ENCODE measurements at regions not wholly inside any gene's neighbourhood (a gene's known extent, or its start where the extent isn't known, plus 50 kb on each side); places are given as distances from the start of the nearest gene placed in this dataset.
"Not testable (repeated sequence)": the region's sequence is repeated elsewhere in the genome, so short reads cannot be mapped to it uniquely, and the experiment has no call there.

DNA sequence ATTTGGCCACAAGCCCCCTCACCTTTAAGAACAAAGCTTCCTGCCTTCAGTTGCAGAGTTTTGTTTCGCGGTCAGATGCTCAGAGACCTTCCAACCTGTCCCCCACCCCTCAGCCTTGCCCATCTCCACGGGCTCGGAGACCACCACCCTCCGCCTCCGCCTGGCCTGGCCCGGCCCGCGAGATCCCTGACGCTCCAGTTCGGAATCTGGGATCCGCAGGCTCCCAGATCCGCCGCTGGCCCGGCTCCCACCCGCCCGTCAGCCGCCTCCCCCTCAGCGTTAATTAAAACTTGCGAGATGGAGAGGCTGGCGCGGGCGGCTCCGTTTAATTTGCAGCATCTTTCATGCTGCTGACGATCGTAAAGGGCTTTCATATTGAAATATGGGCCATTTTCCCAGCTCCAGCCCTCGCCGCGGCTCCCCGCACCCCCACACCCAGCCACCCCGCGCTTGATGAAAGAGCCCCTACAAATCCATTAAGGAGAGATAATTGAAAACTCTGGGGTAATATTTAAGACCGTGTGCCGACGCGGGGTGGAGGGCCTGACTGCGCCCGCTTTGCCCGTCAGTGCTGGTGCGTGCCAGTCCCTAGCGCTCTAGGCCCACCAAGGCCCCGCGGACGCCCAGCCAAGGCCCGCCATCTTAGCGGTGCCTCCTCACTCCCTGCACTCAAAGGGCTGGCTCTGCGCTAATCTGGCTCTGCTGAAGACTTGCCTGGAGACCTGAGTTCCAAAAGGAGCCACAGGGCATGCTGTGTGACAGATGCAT is 940.7 kb upstream of the DEFB115 start:
- H3K9ac ChIP-seq (ENCODE audit: low read length in 5 of 5); H3K4me3 ChIP-seq (ENCODE audit: low read depth in 1 of 5, low read length in 5 of 5); H3K27me3 ChIP-seq (ENCODE audit: control insufficient read depth in 5 of 5, insufficient read depth in 4 of 5, low read length in 5 of 5); H3K27ac ChIP-seq (ENCODE audit: low read depth, low read length); H3K9me3 ChIP-seq (ENCODE audit: control insufficient read depth in 5 of 5, low read length in 5 of 5); H3K36me3 ChIP-seq (ENCODE audit: control insufficient read depth in 5 of 5, insufficient read depth in 5 of 5, low read length in 5 of 5); H3K4me1 ChIP-seq (ENCODE audit: control insufficient read depth in 5 of 5, insufficient read depth in 5 of 5, low read length in 5 of 5): not testable (repeated sequence)

DNA sequence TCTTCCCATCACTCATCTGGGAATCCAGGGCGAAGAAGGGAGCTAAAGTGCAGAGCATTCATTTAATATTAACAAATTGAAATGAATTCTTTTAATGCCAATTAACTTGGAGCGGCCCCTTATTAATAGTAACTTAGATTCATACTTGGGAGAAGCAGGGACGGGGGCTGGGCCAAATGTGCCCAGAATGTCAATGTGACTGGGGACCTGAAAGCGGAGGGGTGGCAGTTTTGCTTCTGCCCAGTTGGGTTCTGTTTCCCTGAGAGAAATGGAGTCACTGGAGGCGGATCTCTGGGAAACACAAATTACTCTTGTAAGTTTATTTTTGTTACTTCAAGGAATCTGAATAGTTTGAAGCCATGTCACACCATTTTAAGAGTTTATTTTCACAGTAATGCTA is 923.7 kb upstream of the DEFB115 start:
- not testable (repeated sequence) for H3K36me3 ChIP-seq (ENCODE audit: control insufficient read depth in 5 of 5, insufficient read depth in 5 of 5, low read length in 5 of 5); H3K9ac ChIP-seq (ENCODE audit: low read length in 5 of 5); H3K27ac ChIP-seq (ENCODE audit: low read depth, low read length); H3K4me1 ChIP-seq (ENCODE audit: control insufficient read depth in 5 of 5, insufficient read depth in 5 of 5, low read length in 5 of 5); H3K4me3 ChIP-seq (ENCODE audit: low read depth in 1 of 5, low read length in 5 of 5); H3K27me3 ChIP-seq (ENCODE audit: control insufficient read depth in 5 of 5, insufficient read depth in 4 of 5, low read length in 5 of 5); H3K9me3 ChIP-seq (ENCODE audit: control insufficient read depth in 5 of 5, low read length in 5 of 5)

DNA sequence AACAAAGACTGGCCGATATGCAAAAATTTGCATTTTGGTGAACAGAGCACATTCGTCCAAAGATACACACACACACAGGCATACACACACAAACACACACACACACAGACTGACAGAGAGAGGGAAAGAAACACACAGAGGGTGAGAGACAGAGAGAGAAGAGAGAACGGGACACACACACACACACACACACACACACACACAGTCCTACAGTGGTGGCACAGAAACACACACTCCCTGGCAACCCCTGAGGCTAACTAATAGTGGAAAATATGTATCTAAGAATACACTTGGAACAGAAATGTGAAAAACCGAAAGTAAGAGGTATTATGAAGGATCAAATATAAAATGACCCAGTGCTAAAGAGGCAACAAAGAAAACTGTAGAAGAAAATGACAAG is 919.9 kb upstream of the DEFB115 start:
- H3K4me1 ChIP-seq (ENCODE audit: control insufficient read depth in 5 of 5, insufficient read depth in 5 of 5, low read length in 5 of 5); H3K9ac ChIP-seq (ENCODE audit: low read length in 5 of 5); H3K9me3 ChIP-seq (ENCODE audit: control insufficient read depth in 5 of 5, low read length in 5 of 5); H3K27ac ChIP-seq (ENCODE audit: low read depth, low read length); H3K4me3 ChIP-seq (ENCODE audit: low read depth in 1 of 5, low read length in 5 of 5); H3K36me3 ChIP-seq (ENCODE audit: control insufficient read depth in 5 of 5, insufficient read depth in 5 of 5, low read length in 5 of 5); H3K27me3 ChIP-seq (ENCODE audit: control insufficient read depth in 5 of 5, insufficient read depth in 4 of 5, low read length in 5 of 5): not testable (repeated sequence)

DNA sequence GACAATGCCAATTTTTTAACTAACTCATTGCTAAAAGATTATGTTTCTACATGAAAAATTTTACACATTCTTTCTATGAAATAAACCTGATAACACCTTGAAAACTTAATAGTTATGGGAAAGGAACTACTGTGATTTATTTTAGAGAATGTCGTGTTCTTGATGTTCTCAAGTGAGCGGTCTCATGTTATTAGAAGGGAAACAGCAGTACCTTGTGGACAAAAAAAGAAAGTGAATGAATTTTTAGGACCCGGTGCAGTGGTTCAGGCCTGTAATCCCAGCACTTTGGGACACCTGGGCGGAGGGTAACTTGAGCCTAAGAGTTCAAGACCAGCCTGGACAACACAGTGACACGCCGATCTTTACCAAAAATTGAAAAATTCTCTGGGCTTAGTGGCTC is 908.5 kb upstream of the DEFB115 start:
- H3K9me3 ChIP-seq (ENCODE audit: control insufficient read depth in 5 of 5, low read length in 5 of 5); H3K9ac ChIP-seq (ENCODE audit: low read length in 5 of 5); H3K4me3 ChIP-seq (ENCODE audit: low read depth in 1 of 5, low read length in 5 of 5): not testable (repeated sequence)

DNA sequence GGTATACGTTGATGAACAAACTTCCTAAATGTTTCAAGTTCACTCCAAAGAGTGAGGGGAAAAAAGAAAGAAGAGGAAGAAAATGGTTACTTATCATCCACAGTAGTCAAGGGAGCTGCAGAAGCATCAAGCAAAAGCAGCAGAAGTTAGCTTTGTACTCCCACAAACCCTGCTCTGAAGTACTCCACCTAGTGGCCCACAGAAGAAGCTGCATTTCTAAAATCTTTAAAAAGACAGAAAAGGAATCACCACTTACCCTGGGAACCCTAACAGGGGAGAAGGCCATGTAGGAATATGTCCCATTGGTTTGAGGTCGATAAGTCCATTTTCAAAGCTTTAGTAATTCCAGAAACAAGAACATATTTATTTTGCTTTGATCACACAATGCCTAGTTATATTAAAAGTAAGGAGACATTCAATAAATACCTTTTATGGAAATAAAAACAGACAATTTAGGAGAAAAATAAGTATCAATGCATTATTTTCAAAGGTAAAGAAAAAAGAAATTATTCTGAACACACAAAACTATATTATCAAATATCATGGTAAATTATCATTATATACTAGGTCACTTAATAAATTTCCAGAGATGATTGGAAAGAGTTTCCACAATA is 900.5 kb upstream of the DEFB115 start:
- not testable (repeated sequence) for H3K9ac ChIP-seq (ENCODE audit: low read length in 5 of 5); H3K27ac ChIP-seq (ENCODE audit: low read depth, low read length); H3K4me1 ChIP-seq (ENCODE audit: control insufficient read depth in 5 of 5, insufficient read depth in 5 of 5, low read length in 5 of 5); H3K36me3 ChIP-seq (ENCODE audit: control insufficient read depth in 5 of 5, insufficient read depth in 5 of 5, low read length in 5 of 5); H3K4me3 ChIP-seq (ENCODE audit: low read depth in 1 of 5, low read length in 5 of 5); H3K9me3 ChIP-seq (ENCODE audit: control insufficient read depth in 5 of 5, low read length in 5 of 5); H3K27me3 ChIP-seq (ENCODE audit: control insufficient read depth in 5 of 5, insufficient read depth in 4 of 5, low read length in 5 of 5)

More for the DNA sequence above, 908.5 kb upstream of the DEFB115 start:
- H3K27me3 ChIP-seq (ENCODE audit: control insufficient read depth in 5 of 5, insufficient read depth in 4 of 5, low read length in 5 of 5); H3K4me1 ChIP-seq (ENCODE audit: control insufficient read depth in 5 of 5, insufficient read depth in 5 of 5, low read length in 5 of 5); H3K36me3 ChIP-seq (ENCODE audit: control insufficient read depth in 5 of 5, insufficient read depth in 5 of 5, low read length in 5 of 5); H3K27ac ChIP-seq (ENCODE audit: low read depth, low read length): not testable (repeated sequence)

DNA sequence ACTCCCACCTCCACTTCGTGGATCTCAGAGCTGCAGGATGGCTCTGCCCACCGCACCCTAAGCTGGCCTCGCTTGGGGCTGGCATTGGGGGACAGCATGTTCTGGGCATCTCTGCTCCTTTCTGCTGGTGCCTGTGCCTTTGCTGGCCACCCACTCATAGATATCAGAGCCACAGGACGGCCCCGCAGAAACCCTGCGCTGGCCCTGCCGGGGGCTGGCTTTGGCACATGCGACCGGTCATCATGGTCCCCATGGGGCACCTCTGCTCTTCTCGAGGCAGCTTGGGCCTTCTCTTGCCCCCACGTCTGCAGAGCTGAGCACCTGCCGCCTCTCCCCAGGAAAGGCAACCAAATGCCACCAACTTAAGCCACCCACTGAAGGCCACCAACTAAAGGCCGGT is 895.7 kb upstream of the DEFB115 start:
- not testable (repeated sequence) for H3K27me3 ChIP-seq (ENCODE audit: control insufficient read depth in 5 of 5, insufficient read depth in 4 of 5, low read length in 5 of 5); H3K27ac ChIP-seq (ENCODE audit: low read depth, low read length); H3K36me3 ChIP-seq (ENCODE audit: control insufficient read depth in 5 of 5, insufficient read depth in 5 of 5, low read length in 5 of 5); H3K4me1 ChIP-seq (ENCODE audit: control insufficient read depth in 5 of 5, insufficient read depth in 5 of 5, low read length in 5 of 5); H3K4me3 ChIP-seq (ENCODE audit: low read depth in 1 of 5, low read length in 5 of 5); H3K9ac ChIP-seq (ENCODE audit: low read length in 5 of 5); H3K9me3 ChIP-seq (ENCODE audit: control insufficient read depth in 5 of 5, low read length in 5 of 5)

DNA sequence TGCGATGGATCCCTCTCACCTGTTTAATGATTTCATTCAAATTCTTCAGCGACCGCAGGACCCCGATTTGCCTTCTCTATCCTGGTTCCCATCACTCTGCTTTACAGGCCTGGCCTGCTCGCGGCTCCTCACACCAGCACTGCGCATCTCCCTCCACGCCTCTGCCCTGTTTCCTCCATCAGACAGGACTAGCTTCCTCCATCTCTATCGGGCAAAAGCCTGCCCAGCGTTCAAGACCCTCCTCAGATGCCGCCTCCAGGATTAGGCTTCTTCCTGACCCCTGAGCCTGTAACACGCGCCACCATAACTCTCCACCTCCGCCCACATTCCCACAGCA is 881.1 kb upstream of the DEFB115 start:
- peak overlapping the region; percentile 62 to 92 (median 80) for H3K4me3 ChIP-seq (ENCODE audit: low read depth in 1 of 5, low read length in 5 of 5)
- not testable (repeated sequence) for H3K27me3 ChIP-seq (ENCODE audit: control insufficient read depth in 5 of 5, insufficient read depth in 4 of 5, low read length in 5 of 5); H3K27ac ChIP-seq (ENCODE audit: low read depth, low read length); H3K36me3 ChIP-seq (ENCODE audit: control insufficient read depth in 5 of 5, insufficient read depth in 5 of 5, low read length in 5 of 5); H3K9me3 ChIP-seq (ENCODE audit: control insufficient read depth in 5 of 5, low read length in 5 of 5)
- peak overlapping the region in 4 of 5 donors; percentile 48 to 95 (median 60) for H3K9ac ChIP-seq (ENCODE audit: low read length in 5 of 5)
- H3K4me1 ChIP-seq (ENCODE audit: control insufficient read depth in 5 of 5, insufficient read depth in 5 of 5, low read length in 5 of 5): peaks cover 0 to 12% (median 5%) of the 10 kb centered on the region in 5 donors

DNA sequence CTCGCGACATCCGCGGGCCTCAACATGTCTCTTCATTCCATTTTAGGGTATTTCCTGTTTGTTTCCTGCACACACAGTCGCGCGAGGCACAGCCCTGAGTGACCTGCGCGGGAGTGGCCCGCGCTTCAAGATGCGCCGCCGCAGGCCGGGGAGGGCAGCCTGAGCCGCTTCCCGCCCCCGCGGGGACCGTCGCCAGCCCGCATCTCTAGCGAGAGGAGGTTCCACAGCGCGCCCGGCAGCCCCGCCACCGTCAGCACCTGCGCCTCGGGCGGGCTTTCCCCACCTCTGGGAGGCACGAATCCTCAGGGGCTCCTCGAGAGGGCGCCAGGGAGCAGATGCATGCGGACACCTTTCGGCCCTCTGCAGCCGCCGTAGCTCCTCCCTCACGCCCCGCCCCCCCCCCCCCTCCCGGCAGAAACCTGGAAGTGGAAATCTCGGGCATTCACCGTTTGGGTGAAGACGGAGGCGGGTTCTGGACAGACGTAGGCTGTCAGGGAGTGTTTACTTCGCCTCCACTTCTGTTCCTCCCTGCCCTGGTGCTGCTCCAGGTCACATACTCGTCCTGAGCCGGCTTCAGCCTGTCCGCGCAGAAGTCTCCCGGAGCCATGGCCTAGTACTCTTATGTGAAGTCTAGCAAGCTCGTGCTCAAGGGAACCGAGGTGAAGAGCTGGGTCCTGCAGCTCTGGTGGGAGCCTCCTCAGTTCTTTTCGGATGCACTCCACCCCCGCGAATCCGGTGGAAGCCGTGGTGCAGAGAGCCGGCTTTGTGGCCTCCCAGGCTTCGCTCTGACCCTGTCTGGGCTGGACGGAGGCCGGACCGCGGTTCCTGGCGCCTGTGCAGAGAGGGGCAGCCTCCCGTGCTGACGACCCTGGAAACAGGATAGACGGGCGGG is 880.5 kb upstream of the DEFB115 start:
- H3K27ac ChIP-seq (ENCODE audit: low read depth, low read length): peak overlapping the region; percentile 54
- H3K36me3 ChIP-seq (ENCODE audit: control insufficient read depth in 5 of 5, insufficient read depth in 5 of 5, low read length in 5 of 5): no peaks in the 10 kb centered on the region
- H3K4me3 ChIP-seq (ENCODE audit: low read depth in 1 of 5, low read length in 5 of 5): peak overlapping the region; percentile 80 to 98 (median 87)
- peaks cover 0 to 3% (median 0%) of the 10 kb centered on the region in 5 donors for H3K9me3 ChIP-seq (ENCODE audit: control insufficient read depth in 5 of 5, low read length in 5 of 5)
- peak overlapping the region; percentile 63 to 95 (median 81) for H3K9ac ChIP-seq (ENCODE audit: low read length in 5 of 5)
- peaks cover 0 to 12% (median 5%) of the 10 kb centered on the region in 5 donors for H3K4me1 ChIP-seq (ENCODE audit: control insufficient read depth in 5 of 5, insufficient read depth in 5 of 5, low read length in 5 of 5)
- H3K27me3 ChIP-seq (ENCODE audit: control insufficient read depth in 5 of 5, insufficient read depth in 4 of 5, low read length in 5 of 5): no peaks in the 10 kb centered on the region

DNA sequence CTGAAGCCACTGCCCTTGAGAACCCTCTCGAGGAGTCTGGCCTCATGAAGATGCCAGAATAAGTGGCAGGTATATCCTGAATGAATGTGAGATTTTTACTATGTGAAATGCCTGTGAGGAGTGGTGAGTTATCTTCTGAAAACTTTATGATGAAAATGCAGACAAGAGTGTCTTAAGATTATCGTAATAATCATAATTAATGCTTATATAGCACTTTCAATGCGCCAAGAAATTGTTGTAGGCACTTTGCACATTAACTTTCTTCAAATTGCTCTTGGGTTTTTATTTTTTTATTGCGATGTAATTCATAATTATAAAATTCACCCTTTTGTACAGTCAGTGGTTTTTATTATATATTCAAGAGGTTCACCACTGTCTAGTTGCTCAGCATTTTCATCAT is 879.1 kb upstream of the DEFB115 start:
- H3K4me1 ChIP-seq (ENCODE audit: control insufficient read depth in 5 of 5, insufficient read depth in 5 of 5, low read length in 5 of 5): peaks cover 0 to 12% (median 5%) of the 10 kb centered on the region in 5 donors
- not testable (repeated sequence) for H3K4me3 ChIP-seq (ENCODE audit: low read depth in 1 of 5, low read length in 5 of 5); H3K27ac ChIP-seq (ENCODE audit: low read depth, low read length); H3K9ac ChIP-seq (ENCODE audit: low read length in 5 of 5); H3K36me3 ChIP-seq (ENCODE audit: control insufficient read depth in 5 of 5, insufficient read depth in 5 of 5, low read length in 5 of 5); H3K9me3 ChIP-seq (ENCODE audit: control insufficient read depth in 5 of 5, low read length in 5 of 5); H3K27me3 ChIP-seq (ENCODE audit: control insufficient read depth in 5 of 5, insufficient read depth in 4 of 5, low read length in 5 of 5)

DNA sequence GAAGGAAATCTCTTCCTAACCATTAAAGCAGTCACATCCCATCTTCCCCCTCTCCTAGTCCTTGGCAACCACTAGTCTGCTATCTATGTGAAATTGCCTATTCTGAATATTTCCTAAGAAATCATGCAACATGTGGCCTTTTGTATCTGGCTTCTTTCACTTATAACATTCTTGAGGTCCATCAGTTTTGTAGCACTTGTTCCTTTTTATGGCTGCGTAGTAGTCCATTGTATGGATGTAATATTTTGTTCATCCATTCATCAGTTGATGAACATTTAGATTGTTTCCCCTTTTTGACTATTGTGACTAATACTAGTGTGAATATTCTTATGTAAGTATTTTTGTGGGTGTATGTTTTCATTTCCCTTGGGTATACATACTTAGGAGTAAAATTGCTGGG is 878.7 kb upstream of the DEFB115 start:
- not testable (repeated sequence) for H3K27me3 ChIP-seq (ENCODE audit: control insufficient read depth in 5 of 5, insufficient read depth in 4 of 5, low read length in 5 of 5); H3K4me3 ChIP-seq (ENCODE audit: low read depth in 1 of 5, low read length in 5 of 5); H3K27ac ChIP-seq (ENCODE audit: low read depth, low read length); H3K9me3 ChIP-seq (ENCODE audit: control insufficient read depth in 5 of 5, low read length in 5 of 5); H3K36me3 ChIP-seq (ENCODE audit: control insufficient read depth in 5 of 5, insufficient read depth in 5 of 5, low read length in 5 of 5); H3K9ac ChIP-seq (ENCODE audit: low read length in 5 of 5)
- H3K4me1 ChIP-seq (ENCODE audit: control insufficient read depth in 5 of 5, insufficient read depth in 5 of 5, low read length in 5 of 5): peaks cover 0 to 12% (median 5%) of the 10 kb centered on the region in 5 donors

Data from subcutaneous abdominal adipose tissue (tissue), 5 donors.